Neutrophil (primary cell): ENCODE measurements at regions not wholly inside any gene's neighbourhood (a gene's known extent, or its start where the extent isn't known, plus 50 kb on each side); places are given as distances from the start of the nearest gene placed in this dataset.

Experiments used
- H3K27ac ChIP-seq: fragments of 200-600 bp; sonication (generic); 2 replicates; pipeline ENCODE4 v1.5.1; 2016; ENCODE audit warnings: mild to moderate bottlenecking, moderate library complexity
- H3K27me3 ChIP-seq: fragments of 200-600 bp; sonication (generic); 2 replicates; pipeline ENCODE4 v1.6.0; 2016; ENCODE audit warnings: mild to moderate bottlenecking
- H3K36me3 ChIP-seq: fragments of 200-600 bp; sonication (generic); 2 replicates; pipeline ENCODE4 v1.5.1; 2017
- H3K4me1 ChIP-seq, 2 experiments: fragments of 200-600 bp in 1 of 2; sonication (generic) in 1 of 2; 1 replicate in 1 of 2; 2 replicates in 1 of 2; pipeline versions ENCODE4 v1.5.1 to v1.6.1; 2013 to 2016; ENCODE audit warnings: low read depth in 1 of 2, low read length in 1 of 2, mild to moderate bottlenecking in 1 of 2, moderate library complexity in 1 of 2; ENCODE audit not compliant: control insufficient read depth in 1 of 2, insufficient read depth in 1 of 2
- H3K4me3 ChIP-seq, 2 experiments: fragments of 200-600 bp in 1 of 2; sonication (generic) in 1 of 2; 1 replicate in 1 of 2; 2 replicates in 1 of 2; pipeline ENCODE4 v1.5.1; 2013 to 2016; ENCODE audit warnings: low read depth in 1 of 2, low read length in 1 of 2, mild to moderate bottlenecking in 1 of 2, moderate library complexity in 1 of 2
- H3K9me3 ChIP-seq: fragments of 200-600 bp; sonication (generic); 2 replicates; pipeline ENCODE4 v1.5.1; 2016
- CTCF ChIP-seq: fragments of 200-600 bp; sonication (generic); IDR thresholded peaks from 2 replicates; pipeline ENCODE4 v1.5.1; 2016; ENCODE audit warnings: antibody characterized with exemption

GRCh38 chr7:13282377-13282980 is 595.0 kb downstream of the ARL4A start:
- no peak overlapping the region for H3K27ac ChIP-seq
- no peak overlapping the region for H3K4me3 ChIP-seq
- H3K4me1 ChIP-seq: no peaks in the 10 kb centered on the region
- H3K27me3 ChIP-seq: no peaks in the 10 kb centered on the region
- no peaks in the 10 kb centered on the region for H3K9me3 ChIP-seq
- H3K36me3 ChIP-seq: no peaks in the 10 kb centered on the region
- no peak for TF ChIP-seq CTCF

GRCh38 chr7:13286916-13287315 is 599.5 kb downstream of the ARL4A start:
- Histone ChIP-seq H3K4me3 (no peak overlapping the region), H3K27me3 (no peaks in the 10 kb centered on the region), H3K9me3 (no peaks in the 10 kb centered on the region), H3K36me3 (no peaks in the 10 kb centered on the region), H3K27ac (no peak overlapping the region), H3K4me1 (no peaks in the 10 kb centered on the region)
- no peak for TF ChIP-seq CTCF

DNA sequence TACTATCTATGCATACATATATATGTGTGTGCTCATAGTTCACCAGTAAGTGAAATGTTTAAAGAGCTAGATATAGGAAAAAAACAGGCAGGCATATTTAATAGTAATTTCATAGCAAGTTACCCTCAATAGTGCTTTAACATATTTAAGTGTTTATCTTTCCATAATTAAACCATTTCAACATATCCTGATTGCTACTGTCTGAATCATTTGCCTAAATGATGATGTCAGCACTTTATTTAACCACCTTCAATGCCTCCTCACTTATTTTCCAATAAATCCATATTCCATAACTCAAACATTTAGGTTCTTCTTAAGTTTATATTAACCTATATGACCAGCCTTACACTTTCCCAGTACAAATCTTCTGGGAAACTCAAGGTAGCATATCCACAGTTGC is 601.1 kb downstream of the ARL4A start:
- no peak for TF ChIP-seq CTCF
- Histone ChIP-seq H3K9me3 (no peaks in the 10 kb centered on the region), H3K4me1 (no peaks in the 10 kb centered on the region), H3K4me3 (no peak overlapping the region), H3K27me3 (no peaks in the 10 kb centered on the region), H3K27ac (no peak overlapping the region), H3K36me3 (no peaks in the 10 kb centered on the region)

GRCh38 chr7:13290975-13291374 is 603.5 kb downstream of the ARL4A start:
- Histone ChIP-seq H3K36me3 (no peaks in the 10 kb centered on the region), H3K27me3 (no peaks in the 10 kb centered on the region), H3K4me3 (no peak overlapping the region), H3K4me1 (no peaks in the 10 kb centered on the region), H3K9me3 (no peaks in the 10 kb centered on the region), H3K27ac (no peak overlapping the region)
- no peak for TF ChIP-seq CTCF

DNA sequence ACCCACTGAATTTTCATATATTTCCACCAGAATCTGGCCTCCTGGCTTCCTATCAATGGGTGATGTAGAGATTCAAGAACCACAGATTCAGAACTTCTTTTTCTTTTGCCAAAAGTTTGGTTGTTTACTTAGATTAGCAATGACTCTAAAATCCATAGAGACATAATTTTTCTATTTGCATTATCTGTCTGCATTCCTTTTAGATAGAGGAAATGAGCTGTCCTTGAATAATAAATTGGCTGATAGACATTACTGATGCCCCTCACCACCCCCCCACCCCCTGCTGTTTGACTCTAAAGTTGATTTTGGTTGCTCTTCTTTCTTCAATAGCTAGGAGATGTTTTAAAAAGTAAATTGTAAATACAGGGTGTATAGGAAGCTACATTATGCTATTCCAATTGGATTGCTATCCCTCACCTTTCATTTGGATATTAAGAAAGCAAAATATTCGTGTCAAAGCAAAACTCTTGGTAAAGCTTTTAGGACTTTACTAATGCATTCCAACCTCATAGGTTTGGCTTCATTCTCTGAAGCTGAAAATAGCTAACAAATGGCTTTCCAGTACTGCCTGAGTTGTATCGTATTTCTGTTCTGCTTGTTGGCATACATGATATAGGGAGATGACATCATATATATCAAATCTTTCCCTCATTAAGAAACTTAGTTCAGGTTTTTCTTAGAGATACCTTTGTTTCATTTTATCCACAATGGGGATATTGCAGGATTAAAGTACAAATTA is 606.0 kb downstream of the ARL4A start:
- no peaks in the 10 kb centered on the region for H3K4me1 ChIP-seq
- H3K4me3 ChIP-seq: no peak overlapping the region
- no peaks in the 10 kb centered on the region for H3K9me3 ChIP-seq
- H3K27ac ChIP-seq: no peak overlapping the region
- TF ChIP-seq CTCF: no peak
- no peaks in the 10 kb centered on the region for H3K36me3 ChIP-seq
- no peaks in the 10 kb centered on the region for H3K27me3 ChIP-seq
